Natural killer cell (primary cell): ENCODE measurements at regions not wholly inside any gene's neighbourhood (a gene's known extent, or its start where the extent isn't known, plus 50 kb on each side); places are given as distances from the start of the nearest gene placed in this dataset.

Experiments
- ATAC-seq, 3 donors: fragments of 150-1000 bp in 2 of 3; fragments of 200-7000 bp in 1 of 3; cut with Tn5 transposase; 1 replicate in 1 of 3; 2 replicates in 2 of 3; pipeline ENCODE4 v1.10.0; 2021; ENCODE audit warnings: mild to moderate bottlenecking in 2 of 3, moderate library complexity in 2 of 3
- DNase-seq, 2 donors: peaks; one replicate each; pipeline versions ENCODE4 v3.0.0 to v3.0.0-alpha.2; 2013 to 2021; ENCODE audit warnings: mixed read lengths in 1 of 2
- H3K27ac ChIP-seq: one replicate; pipeline ENCODE4 v1.5.1; 2013; ENCODE audit warnings: mild to moderate bottlenecking, low read length
- H3K27me3 ChIP-seq: one replicate; pipeline ENCODE4 v1.6.1; 2013; ENCODE audit warnings: low read length; ENCODE audit not compliant: control insufficient read depth, insufficient read depth
- H3K36me3 ChIP-seq: one replicate; pipeline ENCODE4 v1.6.1; 2013; ENCODE audit warnings: low read length; ENCODE audit not compliant: control insufficient read depth, insufficient read depth
- H3K4me1 ChIP-seq: one replicate; pipeline ENCODE4 v1.6.1; 2013; ENCODE audit warnings: low read length; ENCODE audit not compliant: control insufficient read depth, insufficient read depth
- H3K4me3 ChIP-seq: one replicate; pipeline ENCODE4 v1.5.1; 2013; ENCODE audit warnings: low read length
- H3K9me3 ChIP-seq: one replicate; pipeline ENCODE4 v1.6.1; 2013; ENCODE audit warnings: low read length; ENCODE audit not compliant: control insufficient read depth, insufficient read depth
- H3K27ac Mint-ChIP-seq, 2 donors: one replicate each; pipeline ENCODE4 v1.8.0; 2022; ENCODE audit warnings: mild to moderate bottlenecking in 2 of 2, mixed read lengths in 2 of 2, moderate library complexity in 1 of 2
- H3K27me3 Mint-ChIP-seq, 2 donors: one replicate each; pipeline ENCODE4 v1.8.0; 2022; ENCODE audit warnings: low read depth in 2 of 2, mixed read lengths in 2 of 2
- H3K36me3 Mint-ChIP-seq: one replicate; pipeline ENCODE4 v1.8.0; 2022; ENCODE audit warnings: mixed read lengths
- H3K4me1 Mint-ChIP-seq, 2 donors: one replicate each; pipeline ENCODE4 v1.8.0; 2022; ENCODE audit warnings: mixed read lengths in 2 of 2
- H3K4me3 Mint-ChIP-seq: one replicate; pipeline ENCODE4 v1.8.0; 2022; ENCODE audit warnings: mild to moderate bottlenecking, moderate library complexity, mixed read lengths
- H3K9me3 Mint-ChIP-seq, 2 donors: one replicate each; pipeline ENCODE4 v1.8.0; 2022; ENCODE audit warnings: mixed read lengths in 2 of 2
- CTCF ChIP-seq: fragments of 200-600 bp; IDR thresholded peaks from one replicate; pipeline ENCODE4 v1.8.0; 2022; ENCODE audit warnings: antibody characterized with exemption
- whole genome bisulfite sequencing: methylation state at CpG from one replicate; pipeline ENCODE4 v1.1.7; 2013; ENCODE audit warnings: missing lambda C conversion rate; ENCODE audit not compliant: insufficient coverage; 5-methylcytosine and 5-hydroxymethylcytosine counted together
- intact Hi-C: fragments of 100-400 bp; cut with micrococcal nuclease; formaldehyde crosslinking; loops from one replicate; pipeline ENCODE4 v1.14.2; 2022

DNA sequence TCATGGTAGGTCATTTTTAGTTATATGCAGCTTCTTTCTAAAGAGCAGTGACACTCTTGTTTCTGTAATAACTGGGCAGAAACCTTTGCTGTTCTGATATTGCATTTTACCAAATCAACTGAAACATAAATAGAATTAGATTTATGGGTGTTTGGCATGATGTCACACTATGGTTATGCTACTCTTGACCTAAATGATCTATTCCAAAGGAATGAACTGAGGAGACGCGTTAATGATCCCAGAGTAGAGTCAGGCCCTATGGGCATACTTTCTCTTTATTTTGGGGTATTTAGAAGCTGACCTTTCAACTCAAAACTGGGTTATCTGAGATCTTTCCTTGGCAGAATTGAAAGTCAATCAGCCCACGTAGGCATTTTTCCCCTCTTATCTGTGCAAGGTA, 146.8 kb upstream of the ADAMTSL1 start:
- Mint-ChIP-seq H3K36me3 (no peaks in the 10 kb centered on the region), H3K27me3 (peaks cover 0 to 4% of the 10 kb centered on the region in 2 donors), H3K4me1 (no peaks in the 10 kb centered on the region), H3K27ac (no peak overlapping the region), H3K4me3 (no peak overlapping the region), H3K9me3 (peaks cover 5% of the 10 kb centered on the region in 2 donors)
- Histone ChIP-seq H3K27ac (no peak overlapping the region), H3K27me3 (no peaks in the 10 kb centered on the region), H3K4me3 (no peak overlapping the region), H3K4me1 (no peaks in the 10 kb centered on the region), H3K36me3 (no peaks in the 10 kb centered on the region), H3K9me3 (no peaks in the 10 kb centered on the region)
- DNase-seq = no peak
- intact Hi-C loops = no loop called here
- WGBS = 96% methylated on average over 3 of the region's 3 CpGs
- no peak for TF ChIP-seq CTCF
- no peak for ATAC-seq

DNA sequence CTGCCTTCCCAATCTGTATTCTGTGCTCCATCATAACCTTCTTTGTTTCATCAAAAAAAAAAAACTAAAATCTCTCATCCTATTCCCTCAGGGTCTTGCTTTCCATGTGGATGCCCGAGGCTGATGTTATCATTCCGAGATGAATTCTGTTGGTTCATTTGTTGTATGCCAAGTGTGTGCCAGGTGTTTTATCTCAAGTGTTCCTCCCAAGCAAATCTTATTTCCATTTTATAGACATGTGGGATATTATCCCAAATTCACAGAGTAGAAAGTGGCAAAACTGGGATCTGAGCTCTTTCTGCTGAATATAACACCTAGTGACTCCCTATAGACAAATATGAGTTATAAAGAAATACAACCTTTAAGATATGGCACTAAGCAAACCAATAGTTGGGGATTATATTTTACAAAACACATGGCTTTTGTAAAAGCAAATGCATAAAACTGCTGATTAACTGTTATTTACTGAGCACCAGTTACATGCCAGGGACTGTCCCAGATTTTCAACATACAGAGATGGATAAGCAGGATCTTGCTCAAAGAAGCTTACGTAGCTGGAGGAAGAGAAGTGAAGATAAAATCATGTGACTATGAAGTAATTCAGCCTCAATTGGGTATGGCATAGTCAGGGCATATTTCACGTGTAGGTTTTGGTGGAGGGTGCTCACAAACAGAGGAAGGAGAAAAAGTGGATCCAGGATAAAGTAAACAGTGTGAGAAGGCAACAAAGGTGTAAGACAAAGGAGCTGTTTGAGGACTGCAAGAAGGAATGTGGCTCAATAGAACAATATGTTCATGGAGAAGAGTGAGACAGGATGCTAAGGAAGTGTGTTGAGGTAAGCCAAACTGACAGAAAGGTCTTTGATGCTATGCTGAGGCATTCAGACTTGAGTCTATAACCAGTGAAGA, 143.3 kb upstream of the ADAMTSL1 start:
- Mint-ChIP-seq H3K27ac (no peak overlapping the region), H3K4me1 (no peaks in the 10 kb centered on the region), H3K4me3 (no peak overlapping the region), H3K36me3 (no peaks in the 10 kb centered on the region), H3K27me3 (peaks cover 0 to 4% of the 10 kb centered on the region in 2 donors), H3K9me3 (peaks cover 4 to 5% of the 10 kb centered on the region in 2 donors)
- H3K4me1 ChIP-seq = no peaks in the 10 kb centered on the region
- no peak overlapping the region for H3K27ac ChIP-seq
- DNase-seq = no peak
- intact Hi-C loops = loop anchor here (10.0 kb wide), 1 partner anchor 64 kb away; no protein-coding TSS in a partner anchor
- no peaks in the 10 kb centered on the region for H3K27me3 ChIP-seq
- no peaks in the 10 kb centered on the region for H3K36me3 ChIP-seq
- ATAC-seq = no peak
- H3K4me3 ChIP-seq = no peak overlapping the region
- TF ChIP-seq CTCF = no peak
- no peaks in the 10 kb centered on the region for H3K9me3 ChIP-seq
- 69% methylated on average over 2 of the region's 4 CpGs for WGBS

DNA sequence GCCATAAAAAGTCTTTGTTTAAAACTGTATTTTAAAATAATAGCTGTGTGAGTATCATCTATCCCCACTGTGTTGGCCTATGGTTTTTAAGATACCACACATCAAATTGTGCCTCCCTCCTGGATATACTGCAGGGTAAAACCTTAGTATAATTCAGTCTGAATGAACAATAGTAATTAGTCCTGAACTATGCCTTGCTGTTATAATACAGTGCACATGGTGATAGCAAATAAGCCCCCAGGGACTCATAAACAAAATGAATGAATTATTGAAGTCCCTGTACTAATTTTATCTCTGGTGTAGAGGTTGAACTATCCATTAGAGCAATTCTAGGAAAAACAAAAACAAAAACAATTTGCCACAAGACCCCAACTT, 142.7 kb upstream of the ADAMTSL1 start:
- H3K4me3 Mint-ChIP-seq = no peak overlapping the region
- intact Hi-C loops = loop anchor here (10.0 kb wide), 1 partner anchor 64 kb away; no protein-coding TSS in a partner anchor
- no peak overlapping the region for H3K27ac Mint-ChIP-seq
- H3K36me3 Mint-ChIP-seq = no peaks in the 10 kb centered on the region
- no peaks in the 10 kb centered on the region for H3K4me1 Mint-ChIP-seq
- peaks cover 0 to 4% of the 10 kb centered on the region in 2 donors for H3K27me3 Mint-ChIP-seq
- DNase-seq = no peak
- H3K27me3 ChIP-seq = no peaks in the 10 kb centered on the region
- H3K9me3 Mint-ChIP-seq = peaks cover 4 to 5% of the 10 kb centered on the region in 2 donors
- ATAC-seq = no peak
- H3K36me3 ChIP-seq = no peaks in the 10 kb centered on the region
- no peak overlapping the region for H3K27ac ChIP-seq
- no peak overlapping the region for H3K4me3 ChIP-seq
- no peaks in the 10 kb centered on the region for H3K4me1 ChIP-seq
- no peaks in the 10 kb centered on the region for H3K9me3 ChIP-seq
- TF ChIP-seq CTCF = no peak
